GM12874 (cell line): ENCODE measurements at regions not wholly inside any gene's neighbourhood (a gene's known extent, or its start where the extent isn't known, plus 50 kb on each side); places are given as distances from the start of the nearest gene placed in this dataset.

ENCODE experiments used
- TF ChIP-seq, protein P1 (sequence below): IDR thresholded peaks from 2 replicates; pipeline ENCODE4 v1.5.1; 2011; ENCODE audit warnings: low read depth, mild to moderate bottlenecking, control low read depth, low read length, moderate library complexity; ENCODE audit not compliant: insufficient read depth

DNA sequence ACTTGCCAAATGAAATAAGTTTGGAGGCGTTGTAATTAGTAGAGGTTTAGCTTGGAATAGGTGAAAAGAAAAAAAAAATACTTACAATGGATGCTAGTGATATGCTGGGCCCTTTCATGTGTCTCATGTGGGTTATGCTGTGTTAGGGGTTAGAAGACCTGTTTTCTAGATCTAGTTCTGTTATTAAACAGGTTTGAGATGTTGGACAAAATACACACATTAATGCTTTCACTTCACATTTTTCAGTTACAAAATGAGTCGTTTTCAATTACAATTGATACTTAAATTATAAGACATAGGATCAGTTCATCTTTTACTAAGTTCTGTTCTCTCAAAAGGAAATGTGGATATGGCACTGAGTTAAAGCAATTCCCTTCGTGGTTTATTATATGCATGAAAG is 509.8 kb downstream of the EPM2A start:
- TF ChIP-seq, protein P1, sequence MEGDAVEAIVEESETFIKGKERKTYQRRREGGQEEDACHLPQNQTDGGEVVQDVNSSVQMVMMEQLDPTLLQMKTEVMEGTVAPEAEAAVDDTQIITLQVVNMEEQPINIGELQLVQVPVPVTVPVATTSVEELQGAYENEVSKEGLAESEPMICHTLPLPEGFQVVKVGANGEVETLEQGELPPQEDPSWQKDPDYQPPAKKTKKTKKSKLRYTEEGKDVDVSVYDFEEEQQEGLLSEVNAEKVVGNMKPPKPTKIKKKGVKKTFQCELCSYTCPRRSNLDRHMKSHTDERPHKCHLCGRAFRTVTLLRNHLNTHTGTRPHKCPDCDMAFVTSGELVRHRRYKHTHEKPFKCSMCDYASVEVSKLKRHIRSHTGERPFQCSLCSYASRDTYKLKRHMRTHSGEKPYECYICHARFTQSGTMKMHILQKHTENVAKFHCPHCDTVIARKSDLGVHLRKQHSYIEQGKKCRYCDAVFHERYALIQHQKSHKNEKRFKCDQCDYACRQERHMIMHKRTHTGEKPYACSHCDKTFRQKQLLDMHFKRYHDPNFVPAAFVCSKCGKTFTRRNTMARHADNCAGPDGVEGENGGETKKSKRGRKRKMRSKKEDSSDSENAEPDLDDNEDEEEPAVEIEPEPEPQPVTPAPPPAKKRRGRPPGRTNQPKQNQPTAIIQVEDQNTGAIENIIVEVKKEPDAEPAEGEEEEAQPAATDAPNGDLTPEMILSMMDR = no peak

DNA sequence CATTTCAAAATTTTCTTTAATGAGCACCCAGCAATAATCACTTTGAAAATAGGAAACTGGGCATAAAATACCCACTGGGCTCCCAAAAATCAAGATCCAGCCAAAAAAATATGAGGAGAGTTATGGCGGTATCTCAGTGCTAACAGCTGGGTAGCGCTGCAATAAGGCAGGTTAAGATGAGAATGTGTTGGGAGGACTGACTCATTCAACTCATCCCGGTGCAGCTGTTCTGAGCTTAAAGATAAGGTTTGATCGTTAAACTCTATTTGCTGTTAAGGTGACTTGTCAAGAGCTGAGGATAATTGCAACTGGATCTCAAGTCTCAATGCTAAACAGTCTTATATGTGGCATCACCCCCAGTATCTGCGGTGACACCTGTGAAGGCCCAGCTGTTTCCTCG is 507.7 kb downstream of the EPM2A start:
- TF ChIP-seq, protein P1 = no peak

DNA sequence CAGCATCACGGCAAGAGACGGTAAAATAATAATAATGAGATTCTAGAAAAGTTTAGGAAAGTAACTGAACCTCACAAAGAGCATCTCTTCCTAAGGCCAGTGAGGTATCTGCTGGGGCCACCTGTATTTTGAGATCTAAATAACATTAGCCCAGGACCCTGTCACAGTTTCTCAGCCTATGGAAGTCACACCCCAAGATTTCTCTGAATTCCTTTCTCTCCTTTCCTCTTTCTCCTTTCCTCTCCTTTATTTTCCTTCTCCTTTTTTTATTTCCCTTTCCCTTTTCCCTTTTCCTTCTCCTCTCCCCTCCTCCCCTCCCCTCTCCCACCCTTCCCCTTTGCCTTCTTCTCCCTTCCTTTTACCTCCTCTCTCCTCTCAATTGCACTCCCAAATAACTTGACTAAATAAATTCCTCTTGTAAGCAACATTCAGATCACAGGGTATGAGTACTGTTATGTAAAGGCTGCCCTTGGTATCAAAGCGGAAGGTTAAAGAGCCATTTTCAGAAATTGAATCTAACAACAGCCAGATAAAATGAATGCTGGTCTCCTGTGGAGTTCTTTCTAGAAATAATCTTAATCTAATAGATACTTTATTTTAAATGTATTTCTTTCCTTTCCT is 506.2 kb downstream of the EPM2A start:
- TF ChIP-seq, protein P1 = no peak

DNA sequence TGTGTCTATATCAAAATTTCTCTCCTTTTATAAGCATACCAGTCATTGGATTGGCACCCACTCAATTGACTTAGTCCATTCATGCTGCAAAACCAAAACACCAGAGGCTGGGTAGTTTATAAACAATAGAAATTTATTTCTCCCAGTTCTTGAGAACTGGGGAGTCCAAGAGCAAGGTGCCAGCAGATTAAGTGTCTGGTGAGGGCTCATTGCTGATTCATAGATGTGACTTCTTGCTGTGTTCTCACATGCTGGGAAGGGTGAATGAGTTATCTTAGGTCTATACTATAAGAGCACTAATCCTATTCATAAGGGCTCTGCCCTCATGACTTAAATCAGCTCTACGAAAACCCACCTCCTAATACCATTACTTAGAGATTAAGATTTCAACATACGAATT is 501.4 kb downstream of the EPM2A start:
- TF ChIP-seq, protein P1 = no peak

DNA sequence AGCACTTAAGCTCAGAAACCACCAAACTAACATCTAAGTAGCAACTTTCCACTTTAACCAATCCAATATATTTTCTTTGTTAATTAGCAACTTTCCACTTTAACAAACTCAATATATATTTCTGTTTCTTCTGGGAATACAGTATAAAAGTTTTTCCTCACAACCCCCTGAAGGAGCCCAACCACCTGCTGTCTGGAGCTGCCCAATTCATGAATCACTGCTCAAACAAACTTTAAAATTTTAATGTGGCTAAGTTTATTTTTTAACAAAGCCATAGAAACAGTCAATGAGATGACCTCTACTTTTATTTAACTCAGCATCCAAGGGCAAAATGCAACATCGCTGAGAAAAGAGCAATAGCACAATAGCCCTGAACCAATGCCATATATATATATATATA is 500.1 kb downstream of the EPM2A start:
- TF ChIP-seq, protein P1 = no peak

DNA sequence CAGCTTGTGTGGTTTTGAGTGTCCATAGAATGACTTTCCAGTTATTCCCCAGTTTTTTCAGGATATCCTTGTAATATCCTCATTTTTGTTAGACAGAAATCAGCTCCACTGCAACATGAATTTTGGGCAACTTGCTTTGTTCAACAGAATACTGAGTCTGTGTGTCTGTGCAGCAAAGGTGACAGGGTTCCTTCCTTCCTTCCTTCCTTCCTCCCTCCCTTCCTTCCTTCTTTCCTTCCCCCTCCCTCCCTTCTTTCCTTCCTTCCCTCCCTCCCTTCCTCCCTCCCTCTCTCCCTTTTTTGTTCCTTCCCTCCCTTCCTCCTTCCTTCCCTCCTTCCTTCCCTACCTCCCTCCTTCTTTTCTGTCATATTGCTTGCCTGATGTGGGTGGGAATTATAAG is 496.5 kb downstream of the EPM2A start:
- TF ChIP-seq, protein P1 = no peak

DNA sequence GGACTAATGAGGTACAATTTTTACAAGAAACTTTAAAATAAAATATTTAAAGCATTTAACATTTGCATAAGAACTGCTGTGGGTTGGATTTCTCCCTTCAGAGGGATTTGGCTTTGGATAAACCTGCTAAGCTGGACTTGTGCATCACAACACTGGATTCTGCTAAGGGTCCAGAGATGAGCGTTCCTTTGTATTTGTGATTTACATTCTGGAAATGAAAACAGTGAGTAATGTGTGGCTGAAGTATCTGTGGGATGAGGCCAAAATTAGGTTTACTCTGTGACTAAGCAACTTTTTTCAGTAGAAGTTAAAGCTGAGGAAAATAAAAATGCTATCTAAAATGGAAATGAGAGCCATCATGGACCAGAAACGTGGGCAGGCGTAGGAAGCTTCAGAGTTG is 494.3 kb downstream of the EPM2A start:
- TF ChIP-seq, protein P1 = no peak

DNA sequence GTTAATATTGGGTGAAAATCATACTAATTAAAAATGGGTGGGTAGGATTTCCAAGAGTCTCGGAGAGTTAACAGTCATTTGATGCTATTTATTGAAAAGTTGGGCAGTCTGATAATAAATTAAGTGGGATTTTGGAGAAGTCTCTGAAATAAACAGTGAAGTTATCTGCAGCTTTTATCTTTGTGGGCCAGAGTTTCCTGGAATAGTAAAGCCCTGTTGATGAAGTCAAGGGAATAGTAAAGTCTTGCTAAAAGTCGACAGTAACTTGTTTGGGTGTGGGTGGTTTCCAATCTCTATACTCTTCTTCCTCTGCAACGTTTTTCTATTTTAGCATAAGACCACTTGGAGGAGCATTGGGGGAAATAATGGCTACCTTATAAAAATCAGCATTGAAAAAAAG is 493.6 kb downstream of the EPM2A start:
- TF ChIP-seq, protein P1 = no peak
